ENCODE measurements at regions not wholly inside any gene's neighbourhood (a gene's known extent, or its start where the extent isn't known, plus 50 kb on each side); places are given as distances from the start of the nearest gene placed in this dataset.

GRCh38 chr5:168165977-168166376 lies 125.5 kb upstream of the WWC1 start:
- no peak for DNase-seq (ENCODE audit: low read depth)

GRCh38 chr5:168167338-168167737 lies 124.1 kb upstream of the WWC1 start:
- no peak for DNase-seq (ENCODE audit: low read depth)

DNA sequence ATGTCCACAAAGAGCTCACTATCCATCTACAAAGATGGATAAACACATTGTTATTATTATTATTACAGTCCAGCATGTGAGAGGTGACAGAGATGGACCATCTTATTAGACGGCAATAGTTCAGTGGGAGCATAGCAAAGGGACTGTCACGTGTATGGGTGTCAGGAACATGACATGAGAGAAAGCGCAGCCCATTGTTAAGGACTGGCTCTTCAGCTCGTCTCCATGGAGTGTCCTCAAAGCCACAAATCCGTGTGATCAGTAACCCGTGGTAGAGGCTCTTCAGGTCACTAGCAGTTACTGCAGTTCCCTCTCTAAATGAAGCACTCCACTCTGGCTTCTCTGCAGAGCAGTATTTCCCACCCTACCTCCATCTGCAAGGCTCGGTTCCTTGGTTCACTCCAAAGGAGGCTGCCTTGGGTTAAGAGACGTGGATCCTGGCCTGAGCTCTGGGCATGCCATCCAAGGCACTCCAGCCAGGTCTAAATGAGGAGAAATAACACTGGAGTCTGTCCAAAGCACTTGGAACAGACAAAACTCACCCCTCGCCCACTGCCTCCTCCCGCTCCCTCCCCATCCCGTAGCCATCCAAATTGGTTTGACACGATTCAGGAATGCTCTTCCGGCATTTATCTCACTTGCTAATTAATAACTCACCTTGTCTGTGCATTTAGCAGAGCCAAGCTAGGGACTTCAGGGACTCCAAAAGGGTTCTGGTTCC lies 122.3 kb upstream of the WWC1 start:
- no peak for DNase-seq (ENCODE audit: low read depth)

- DNase-seq (ENCODE audit: low read depth) = no peak
Observed at GRCh38 chr5:168169791-168170190, 121.7 kb upstream of the WWC1 start.

- DNase-seq (ENCODE audit: low read depth) = peak; percentile 4
Observed at GRCh38 chr5:168171901-168172759, 119.3 kb upstream of the WWC1 start.

GRCh38 chr5:168172760-168173223 lies 118.7 kb upstream of the WWC1 start:
- no peak for DNase-seq (ENCODE audit: low read depth)

- DNase-seq (ENCODE audit: low read depth) = no peak
Observed at GRCh38 chr5:168174376-168174775, 117.1 kb upstream of the WWC1 start.

DNA sequence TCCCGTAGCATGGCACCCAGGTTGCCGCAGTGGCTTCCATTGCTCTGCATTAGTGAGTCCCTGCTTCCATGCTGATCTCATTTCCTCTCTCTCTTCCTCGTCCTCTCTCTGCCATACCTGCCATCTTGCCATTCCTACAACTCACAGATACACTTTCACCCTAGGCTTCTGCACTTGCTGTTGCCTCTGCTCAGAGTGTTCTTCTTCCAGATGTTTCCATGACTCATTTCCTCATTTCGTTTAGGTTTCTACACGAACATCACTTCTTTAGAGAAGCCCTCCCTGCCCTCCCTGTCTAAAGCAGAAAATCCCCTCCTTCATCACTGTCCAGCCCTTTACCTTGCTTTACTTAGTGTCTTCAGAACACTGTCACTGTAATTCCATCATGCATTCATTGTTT lies 115.2 kb upstream of the WWC1 start:
- DNase-seq (ENCODE audit: low read depth) = no peak

DNA sequence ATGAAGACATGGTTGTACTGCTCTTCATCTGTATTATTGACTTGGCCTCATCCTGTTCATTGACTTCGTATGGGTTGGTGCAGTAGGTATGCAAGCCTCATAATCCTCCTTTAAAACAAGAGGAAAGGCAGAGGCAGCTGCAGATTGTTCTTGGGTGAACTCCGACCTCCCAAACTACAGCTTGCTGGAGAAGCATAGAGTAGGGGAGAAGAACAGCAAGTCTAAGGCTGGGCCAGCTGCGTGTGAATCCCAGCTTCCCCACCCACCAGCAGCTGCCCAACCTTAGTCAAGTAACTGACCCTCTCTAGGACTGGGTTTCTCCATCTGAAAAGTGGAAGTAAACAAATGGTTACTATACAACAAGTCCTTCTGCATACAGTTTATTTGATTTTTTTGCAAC lies 114.5 kb upstream of the WWC1 start:
- no peak for DNase-seq (ENCODE audit: low read depth)

- DNase-seq (ENCODE audit: low read depth) = no peak
Observed at GRCh38 chr5:168177831-168178450, 113.5 kb upstream of the WWC1 start.

DNA sequence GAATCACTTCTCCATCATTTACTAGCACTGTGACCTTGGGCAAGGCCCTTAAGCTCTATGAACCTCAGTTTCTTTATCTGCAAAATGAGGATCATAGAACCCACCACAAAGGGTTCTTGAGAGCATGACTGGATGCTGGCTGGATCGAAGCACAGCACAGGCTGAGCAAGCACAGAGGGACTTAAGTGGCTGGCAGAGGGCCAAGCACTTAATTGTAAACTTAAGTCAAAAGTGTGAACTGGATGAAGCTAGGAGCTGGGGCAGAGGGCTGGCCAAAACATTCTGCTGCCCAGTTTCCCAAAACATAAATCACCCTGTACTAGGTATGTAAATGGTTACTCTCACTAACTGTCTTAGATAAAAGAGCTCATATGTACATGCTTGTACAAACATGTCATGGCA lies 112.3 kb upstream of the WWC1 start:
- DNase-seq (ENCODE audit: low read depth) = no peak

DNA sequence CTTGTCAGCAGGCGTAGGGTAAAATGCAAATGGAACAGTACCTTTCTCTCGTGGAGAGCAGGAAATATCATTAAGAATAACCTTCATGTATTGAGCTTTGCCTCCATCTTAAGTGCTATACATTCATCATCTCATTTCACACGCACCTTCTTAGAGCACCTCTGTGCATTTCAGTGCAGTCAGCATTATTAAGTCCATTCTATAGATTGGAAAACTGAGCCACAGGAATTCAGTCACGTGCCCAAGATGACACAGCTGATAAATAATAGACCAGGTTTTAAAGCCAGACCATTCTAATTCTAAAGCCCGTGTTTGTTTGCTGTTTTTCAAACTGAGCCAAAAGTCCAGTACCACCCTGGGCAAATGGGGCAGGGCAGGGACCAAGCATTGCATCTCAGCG lies 109.2 kb upstream of the WWC1 start:
- no peak for DNase-seq (ENCODE audit: low read depth)

DNA sequence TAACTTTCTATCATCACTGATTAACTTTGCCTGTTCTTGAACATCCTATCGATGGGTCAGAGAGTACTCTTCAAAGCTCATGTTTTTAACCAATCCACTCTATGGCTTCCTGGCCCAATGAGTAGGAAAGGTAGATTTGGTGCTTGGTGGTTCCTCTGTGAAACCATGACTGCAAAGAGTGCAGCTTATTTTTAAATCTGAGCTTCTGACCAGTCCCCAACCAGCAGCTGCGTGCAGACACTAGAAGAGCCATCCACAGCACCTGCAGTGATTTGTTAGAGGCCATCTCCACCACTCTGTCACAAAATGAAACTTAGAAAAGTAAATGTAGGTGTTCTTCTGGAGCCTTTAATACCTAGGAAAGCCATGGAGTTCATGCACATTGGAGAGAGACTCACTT lies 107.3 kb upstream of the WWC1 start:
- DNase-seq (ENCODE audit: low read depth) = no peak

DNA sequence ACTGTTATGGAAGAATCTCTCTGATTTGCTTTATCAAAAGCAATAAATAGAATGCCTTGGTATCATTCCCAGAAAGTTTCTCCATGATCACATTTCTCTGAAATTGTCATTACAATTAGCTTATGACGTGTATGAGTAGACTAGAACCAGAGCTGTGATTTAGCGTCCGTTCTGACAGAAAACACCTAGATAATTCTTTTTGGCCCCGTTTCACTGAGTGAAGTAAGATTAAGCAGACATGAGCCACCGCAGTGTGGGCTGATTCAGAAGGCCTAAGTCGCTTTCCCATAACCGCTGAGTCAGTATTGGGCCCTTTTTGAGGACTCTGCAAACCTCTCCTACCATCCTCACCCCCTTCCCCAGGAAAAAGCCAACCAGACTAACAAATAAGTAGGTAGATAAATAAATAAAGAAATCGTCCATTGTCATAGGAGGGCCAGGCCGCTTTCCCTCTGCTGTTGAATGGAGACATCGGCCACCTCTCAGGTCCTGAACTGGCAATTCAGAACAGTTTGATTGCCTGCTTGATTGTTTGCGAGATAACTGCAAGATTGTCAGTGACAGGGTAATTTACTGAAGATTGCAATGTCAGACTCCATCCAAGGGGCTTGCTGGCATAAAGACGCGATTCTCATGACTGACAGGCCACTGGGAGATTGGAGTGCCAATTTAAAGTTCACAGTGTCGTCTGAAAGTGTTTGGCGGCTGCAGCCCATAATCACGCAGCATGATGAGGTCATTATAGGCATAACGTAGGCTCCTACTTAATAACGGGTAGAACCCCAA lies 105.0 kb upstream of the WWC1 start:
- DNase-seq (ENCODE audit: low read depth) = no peak

GRCh38 chr5:168187614-168188013 lies 103.8 kb upstream of the WWC1 start:
- no peak for DNase-seq (ENCODE audit: low read depth)

GRCh38 chr5:168188182-168188581 lies 103.3 kb upstream of the WWC1 start:
- no peak for DNase-seq (ENCODE audit: low read depth)

DNA sequence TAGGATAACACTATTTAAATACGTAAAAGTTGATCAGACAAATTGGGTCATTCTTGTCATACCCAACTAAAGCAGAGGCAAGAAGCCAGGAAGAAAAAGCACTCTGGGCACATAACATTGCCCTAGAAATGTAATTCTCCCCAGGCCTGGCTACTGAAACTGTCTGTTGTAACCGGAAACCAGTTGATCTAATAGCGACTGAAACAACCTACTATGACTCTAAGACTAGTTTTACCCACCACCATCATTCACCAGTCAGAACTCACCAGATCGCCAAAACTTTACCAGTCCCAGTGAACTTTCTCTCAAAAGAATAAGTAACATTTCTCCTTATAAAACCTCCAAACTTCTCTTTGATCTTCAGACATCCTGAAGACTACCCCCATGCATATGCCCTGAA lies 99.3 kb upstream of the WWC1 start:
- DNase-seq (ENCODE audit: low read depth) = no peak

- DNase-seq (ENCODE audit: low read depth) = no peak
Observed at GRCh38 chr5:168193493-168194250, 97.8 kb upstream of the WWC1 start.

GRCh38 chr5:168195110-168195509 lies 96.3 kb upstream of the WWC1 start:
- DNase-seq (ENCODE audit: low read depth) = no peak

DNA sequence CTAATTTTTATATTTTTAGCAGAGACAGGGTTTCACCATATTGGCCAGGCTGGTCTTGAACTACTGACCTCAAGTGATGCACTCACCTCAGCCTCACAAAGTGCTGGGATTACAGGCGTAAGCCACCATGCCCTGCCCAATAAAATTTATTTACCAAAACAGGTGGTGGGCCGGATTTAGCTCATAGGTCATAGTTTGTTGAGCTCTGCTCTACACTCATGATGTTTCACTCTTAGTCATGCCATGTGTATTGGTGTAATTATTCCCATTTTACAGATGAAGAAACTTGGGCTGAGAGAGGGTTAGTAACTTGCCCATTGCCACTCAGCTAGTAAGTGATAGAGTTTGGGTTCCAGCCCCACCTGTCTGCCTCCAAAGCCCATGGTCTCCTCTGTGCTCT lies 93.1 kb upstream of the WWC1 start:
- no peak for DNase-seq (ENCODE audit: low read depth)

DNA sequence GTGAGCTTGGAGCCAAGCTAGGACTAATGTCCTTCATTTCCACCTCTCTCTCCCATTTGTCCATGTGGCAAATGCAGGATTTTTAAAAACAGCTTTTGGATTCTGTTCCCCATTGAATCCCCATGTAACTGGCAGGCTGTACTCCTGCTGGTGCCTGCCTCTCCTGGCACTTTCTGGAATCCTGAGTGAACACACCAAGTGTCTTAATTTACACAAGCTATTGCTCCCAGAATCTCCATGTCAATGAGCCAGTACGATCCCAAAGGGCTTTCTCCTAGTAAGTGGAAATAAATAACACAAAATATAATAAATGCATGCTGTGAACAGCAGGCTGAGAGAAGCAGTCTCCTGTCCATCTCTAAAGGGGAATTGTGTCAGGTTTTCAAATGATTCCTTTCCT lies 88.4 kb upstream of the WWC1 start:
- DNase-seq (ENCODE audit: low read depth) = no peak

All from myocyte (in vitro differentiated cells).